Liver (tissue), 7 donors: ENCODE measurements at regions not wholly inside any gene's neighbourhood (a gene's known extent, or its start where the extent isn't known, plus 50 kb on each side); places are given as distances from the start of the nearest gene placed in this dataset.
"Not testable (repeated sequence)": the region's sequence is repeated elsewhere in the genome, so short reads cannot be mapped to it uniquely, and the experiment has no call there.

Experiments
- DNase-seq: peaks from one replicate; pipeline ENCODE4 v3.0.0-alpha.2; 2017; ENCODE audit warnings: low spot score
- H3K27ac ChIP-seq, 2 donors: one replicate each; pipeline ENCODE4 v1.7.0; 2013; ENCODE audit warnings: inconsistent platforms in 2 of 2, low read length in 2 of 2, control low read depth in 1 of 2, low read depth in 1 of 2, mild to moderate bottlenecking in 1 of 2
- H3K27me3 ChIP-seq, 4 donors: one replicate each; pipeline versions ENCODE4 v1.6.1 to v1.7.0; 2013; ENCODE audit warnings: low read length in 3 of 4, inconsistent platforms in 1 of 4, mild to moderate bottlenecking in 1 of 4, moderate library complexity in 1 of 4; ENCODE audit not compliant: control insufficient read depth in 4 of 4, insufficient read depth in 4 of 4
- H3K36me3 ChIP-seq, 4 donors: one replicate each; pipeline versions ENCODE4 v1.6.1 to v1.7.0; 2013; ENCODE audit warnings: low read length in 3 of 4, mild to moderate bottlenecking in 3 of 4, low read depth in 1 of 4, moderate library complexity in 1 of 4; ENCODE audit not compliant: control insufficient read depth in 4 of 4, insufficient read depth in 3 of 4
- H3K4me1 ChIP-seq, 4 donors: one replicate each; pipeline versions ENCODE4 v1.6.1 to v1.7.0; 2013; ENCODE audit warnings: low read length in 3 of 4, mild to moderate bottlenecking in 3 of 4, moderate library complexity in 1 of 4; ENCODE audit not compliant: control insufficient read depth in 4 of 4, insufficient read depth in 4 of 4
- H3K4me3 ChIP-seq, 3 donors: one replicate each; pipeline versions ENCODE4 v1.6.1 to v1.7.0; 2013; ENCODE audit warnings: low read length in 3 of 3, control low read depth in 1 of 3, low read depth in 1 of 3, mild to moderate bottlenecking in 1 of 3
- H3K9ac ChIP-seq, 2 donors: one replicate each; pipeline ENCODE4 v1.7.0; 2013; ENCODE audit warnings: low read length in 2 of 2, mild to moderate bottlenecking in 2 of 2, moderate library complexity in 2 of 2, control low read depth in 1 of 2, low read depth in 1 of 2
- H3K9me3 ChIP-seq, 4 donors: one replicate each; pipeline versions ENCODE4 v1.6.1 to v1.7.0; 2013; ENCODE audit warnings: low read length in 3 of 4; ENCODE audit not compliant: control insufficient read depth in 4 of 4
- EGR1 ChIP-seq, 2 donors: IDR thresholded peaks; 2 replicates each; pipeline ENCODE4 v1.6.1; 2016 to 2018; ENCODE audit warnings: antibody characterized with exemption in 2 of 2, low read depth in 2 of 2
- FOXA2 ChIP-seq: IDR thresholded peaks from 2 replicates; pipeline ENCODE4 v1.6.1; 2016; ENCODE audit warnings: antibody characterized with exemption
- GABPA ChIP-seq, 2 donors: IDR thresholded peaks in 1 of 2; conservative IDR thresholded peaks in 1 of 2; 2 replicates each; pipeline ENCODE4 v1.6.1; 2016; ENCODE audit warnings: antibody characterized with exemption in 2 of 2, mild to moderate bottlenecking in 1 of 2, moderate library complexity in 1 of 2
- HNF4G ChIP-seq: IDR thresholded peaks from 2 replicates; pipeline ENCODE4 v1.6.1; 2016; ENCODE audit warnings: antibody characterized with exemption
- NR2F2 ChIP-seq: IDR thresholded peaks from 2 replicates; pipeline ENCODE4 v1.6.1; 2016; ENCODE audit warnings: antibody characterized with exemption
- RAD21 ChIP-seq, 2 donors: IDR thresholded peaks; 2 replicates each; pipeline ENCODE4 v1.6.1; 2016; ENCODE audit warnings: antibody characterized with exemption in 2 of 2, mild to moderate bottlenecking in 2 of 2
- RXRA ChIP-seq, 2 donors: IDR thresholded peaks; 2 replicates each; pipeline ENCODE4 v1.6.1; 2017 to 2018; ENCODE audit warnings: antibody characterized with exemption in 2 of 2, mild to moderate bottlenecking in 1 of 2
- SP1 ChIP-seq: IDR thresholded peaks from 2 replicates; pipeline ENCODE4 v1.6.1; 2018; ENCODE audit warnings: antibody characterized with exemption, mild to moderate bottlenecking
- TAF1 ChIP-seq: conservative IDR thresholded peaks from 2 replicates; pipeline ENCODE4 v1.6.1; 2016; ENCODE audit warnings: antibody characterized with exemption, mild to moderate bottlenecking
- YY1 ChIP-seq: IDR thresholded peaks from 2 replicates; pipeline ENCODE4 v1.6.1; 2016; ENCODE audit warnings: antibody characterized with exemption, mild to moderate bottlenecking
- WGBS: extraction: QIAGEN DNeasy Blood & Tissue Kit; methylation state at CpG from one replicate; pipeline ENCODE4 v1.1.7; 2013; 5-methylcytosine and 5-hydroxymethylcytosine counted together
- TF ChIP-seq, protein P1 (sequence below): IDR thresholded peaks from 2 replicates; pipeline ENCODE4 v1.6.1; 2016; ENCODE audit warnings: antibody characterized with exemption
- TF ChIP-seq, protein P2 (sequence below): IDR thresholded peaks from 2 replicates; pipeline ENCODE4 v1.6.1; 2016; ENCODE audit warnings: antibody characterized with exemption
- donor health status: healthy.
- donor health status: healthy.
- donor health status: healthy.
- donor health status: healthy.

DNA sequence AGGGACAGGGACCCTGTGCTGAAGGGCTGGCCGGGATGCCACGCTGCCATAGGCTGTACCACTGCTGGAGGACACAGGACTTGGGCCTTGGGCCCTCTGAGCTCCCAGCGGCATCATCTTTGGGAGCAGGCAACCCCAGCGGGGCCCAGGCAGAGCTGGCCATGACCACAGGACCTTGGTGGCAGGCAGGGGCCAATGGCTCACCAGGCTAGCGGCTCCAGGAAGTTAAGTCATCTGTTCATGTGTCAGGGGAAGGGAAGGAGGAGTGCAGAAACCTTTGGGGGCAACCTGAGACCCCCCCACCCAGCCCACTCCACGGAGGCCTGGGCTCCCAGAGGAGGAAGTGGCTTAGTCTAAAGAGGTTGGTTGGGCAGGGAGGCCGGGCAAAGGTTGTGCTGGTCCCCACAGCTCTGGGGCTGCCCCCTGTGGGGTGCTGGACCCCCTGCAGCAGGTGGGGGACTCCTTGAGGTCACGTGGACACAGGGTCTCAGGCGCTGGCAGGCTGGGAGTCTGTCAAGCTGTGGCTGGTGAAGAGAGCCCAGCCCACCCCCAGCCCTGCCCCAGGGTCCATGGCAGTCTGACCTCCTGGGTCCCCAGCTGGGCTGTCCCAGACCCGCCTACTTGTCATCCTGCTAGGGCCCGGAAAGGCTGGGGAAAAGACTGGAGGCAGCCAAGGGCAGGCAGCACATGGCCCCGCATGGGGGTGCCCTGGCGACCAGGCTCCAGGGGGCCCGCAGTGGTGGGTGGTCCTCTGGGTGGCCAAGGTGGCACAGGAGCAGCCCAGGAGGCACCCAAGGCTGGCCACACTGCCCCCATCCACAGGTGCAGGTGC lies 184.3 kb downstream of the IGLL1 start:
- no peaks in the 10 kb centered on the region for H3K36me3 ChIP-seq
- no peaks in the 10 kb centered on the region for H3K9me3 ChIP-seq
- no peak for DNase-seq
- no peak overlapping the region for H3K9ac ChIP-seq
- TF ChIP-seq GABPA (IDR thresholded peaks at IDR 0.05 in 1 of 2, conservative IDR thresholded peaks at IDR 0.05 in 1 of 2) (no peak), SP1 (no peak), EGR1 (IDR thresholded peaks at IDR 0.05; ENCODE audit: low read depth in 2 of 2) (no peak)
- TF ChIP-seq, protein P1, sequence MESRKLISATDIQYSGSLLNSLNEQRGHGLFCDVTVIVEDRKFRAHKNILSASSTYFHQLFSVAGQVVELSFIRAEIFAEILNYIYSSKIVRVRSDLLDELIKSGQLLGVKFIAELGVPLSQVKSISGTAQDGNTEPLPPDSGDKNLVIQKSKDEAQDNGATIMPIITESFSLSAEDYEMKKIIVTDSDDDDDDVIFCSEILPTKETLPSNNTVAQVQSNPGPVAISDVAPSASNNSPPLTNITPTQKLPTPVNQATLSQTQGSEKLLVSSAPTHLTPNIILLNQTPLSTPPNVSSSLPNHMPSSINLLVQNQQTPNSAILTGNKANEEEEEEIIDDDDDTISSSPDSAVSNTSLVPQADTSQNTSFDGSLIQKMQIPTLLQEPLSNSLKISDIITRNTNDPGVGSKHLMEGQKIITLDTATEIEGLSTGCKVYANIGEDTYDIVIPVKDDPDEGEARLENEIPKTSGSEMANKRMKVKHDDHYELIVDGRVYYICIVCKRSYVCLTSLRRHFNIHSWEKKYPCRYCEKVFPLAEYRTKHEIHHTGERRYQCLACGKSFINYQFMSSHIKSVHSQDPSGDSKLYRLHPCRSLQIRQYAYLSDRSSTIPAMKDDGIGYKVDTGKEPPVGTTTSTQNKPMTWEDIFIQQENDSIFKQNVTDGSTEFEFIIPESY = no peak
- TF ChIP-seq, protein P2, sequence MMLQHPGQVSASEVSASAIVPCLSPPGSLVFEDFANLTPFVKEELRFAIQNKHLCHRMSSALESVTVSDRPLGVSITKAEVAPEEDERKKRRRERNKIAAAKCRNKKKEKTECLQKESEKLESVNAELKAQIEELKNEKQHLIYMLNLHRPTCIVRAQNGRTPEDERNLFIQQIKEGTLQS = no peak
- no peaks in the 10 kb centered on the region for H3K27me3 ChIP-seq
- WGBS = 86% methylated on average over 14 of the region's 14 CpGs
- H3K27ac ChIP-seq = no peak overlapping the region
- no peak overlapping the region for H3K4me3 ChIP-seq
- no peaks in the 10 kb centered on the region for H3K4me1 ChIP-seq

DNA sequence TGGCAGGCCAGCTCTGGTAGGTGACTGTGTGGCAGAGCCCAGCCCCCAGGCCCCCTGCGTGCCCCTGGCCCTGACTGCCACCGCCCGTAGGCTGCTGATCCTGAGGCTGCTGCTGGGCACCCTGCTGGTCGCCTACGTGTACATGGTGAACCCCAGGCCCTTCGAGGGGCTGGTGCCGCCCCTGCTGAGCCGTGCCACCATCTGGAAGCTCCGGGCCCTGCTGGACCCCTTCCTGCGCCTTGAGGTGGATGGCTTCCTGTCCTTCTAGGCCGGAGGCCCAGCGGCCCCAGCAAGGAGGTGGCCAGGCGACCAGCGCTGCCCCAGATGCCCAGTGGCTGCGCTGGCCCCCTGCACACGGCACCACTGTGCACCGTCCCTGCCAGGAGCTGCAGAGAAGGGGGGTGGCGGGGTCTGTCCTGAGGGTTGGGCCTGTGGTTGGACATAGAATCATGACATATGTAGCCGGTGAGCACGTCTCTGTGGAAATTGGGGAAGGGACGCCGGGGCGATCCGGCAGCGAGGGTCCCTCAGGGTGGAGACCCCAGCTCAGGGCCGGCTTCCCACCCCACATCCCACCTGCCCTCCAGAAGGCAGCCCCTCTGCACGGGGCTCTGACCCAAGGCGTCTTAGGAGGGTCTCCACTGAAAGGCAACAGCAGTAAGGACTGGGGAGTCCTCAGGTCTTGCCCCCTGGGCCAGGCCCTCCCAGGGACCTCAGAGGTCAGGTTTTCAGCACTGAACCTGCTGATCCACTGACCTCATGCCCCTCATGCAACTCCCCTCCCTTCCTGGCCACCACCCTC lies 185.4 kb downstream of the IGLL1 start:
- DNase-seq = no peak
- 94% methylated on average over 28 of the region's 28 CpGs for WGBS
- TF ChIP-seq, protein P2 = no peak
- TF ChIP-seq YY1 (no peak), NR2F2 (no peak), RXRA (IDR thresholded peaks at IDR 0.05) (no peak), FOXA2 (no peak), EGR1 (IDR thresholded peaks at IDR 0.05; ENCODE audit: low read depth in 2 of 2) (no peak), TAF1 (no peak)

GRCh38 chr22:23393721-23394320 lies 186.3 kb downstream of the IGLL1 start:
- no peak for DNase-seq
- no peak for TF ChIP-seq RAD21 (IDR thresholded peaks at IDR 0.05)
- TF ChIP-seq, protein P1 = no peak
- TF ChIP-seq SP1 = no peak
- no peak for TF ChIP-seq RXRA (IDR thresholded peaks at IDR 0.05)
- TF ChIP-seq NR2F2 = no peak
- no peak for TF ChIP-seq FOXA2
- no peak for TF ChIP-seq YY1
- no peak for TF ChIP-seq HNF4G
- Histone ChIP-seq H3K4me1 (no peaks in the 10 kb centered on the region), H3K27ac (no peak overlapping the region), H3K9me3 (no peaks in the 10 kb centered on the region), H3K9ac (no peak overlapping the region), H3K27me3 (no peaks in the 10 kb centered on the region), H3K4me3 (no peak overlapping the region), H3K36me3 (no peaks in the 10 kb centered on the region)
- WGBS = 89% methylated on average over 17 of the region's 17 CpGs

More for the DNA sequence above, 185.4 kb downstream of the IGLL1 start:
- H3K27ac ChIP-seq = no peak overlapping the region
- H3K27me3 ChIP-seq = no peaks in the 10 kb centered on the region
- H3K4me3 ChIP-seq = no peak overlapping the region
- H3K36me3 ChIP-seq = no peaks in the 10 kb centered on the region
- no peaks in the 10 kb centered on the region for H3K9me3 ChIP-seq
- H3K4me1 ChIP-seq = no peaks in the 10 kb centered on the region
- H3K9ac ChIP-seq = no peak overlapping the region

DNA sequence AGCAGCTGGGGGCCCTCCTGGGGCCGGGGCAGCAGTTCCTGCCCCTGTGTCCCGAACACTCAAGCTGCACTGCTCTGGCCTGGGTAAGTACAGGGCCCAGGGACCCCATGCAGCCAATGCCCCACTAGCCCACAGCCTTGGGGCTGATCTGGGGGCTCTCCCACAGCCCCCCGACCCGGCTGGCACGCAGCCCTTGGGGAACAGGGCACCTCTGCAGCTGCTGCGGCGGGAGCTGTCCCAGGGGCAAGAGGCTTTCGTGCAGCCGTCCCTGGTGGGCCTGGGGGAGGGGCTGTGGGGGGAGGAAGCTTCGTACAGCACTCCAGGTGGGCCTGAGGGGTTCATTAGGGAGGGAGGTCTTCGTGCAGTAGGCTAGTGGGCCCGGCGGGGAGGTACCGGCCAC lies 186.9 kb downstream of the IGLL1 start:
- H3K27me3 ChIP-seq, H3K9ac ChIP-seq, DNase-seq, H3K27ac ChIP-seq, H3K36me3 ChIP-seq, H3K4me1 ChIP-seq, H3K9me3 ChIP-seq, H3K4me3 ChIP-seq: not testable (repeated sequence)
- WGBS = 71% methylated on average over 14 of the region's 14 CpGs
